GM23338 (cell line): ENCODE measurements at regions not wholly inside any gene's neighbourhood (a gene's known extent, or its start where the extent isn't known, plus 50 kb on each side); places are given as distances from the start of the nearest gene placed in this dataset.

ENCODE experiments used
- ZNF114 ChIP-seq: fragments of 250-450 bp; sonication (Bioruptor Pico); IDR thresholded peaks from 2 replicates; pipeline ENCODE4 v1.5.0; 2020; ENCODE audit warnings: mild to moderate bottlenecking, moderate library complexity
- TF ChIP-seq, protein P1 (sequence below), 2 experiments: fragments of 200-600 bp in 1 of 2; sonication (generic) in 1 of 2; conservative IDR thresholded peaks; 2 replicates each; pipeline versions ENCODE4 v1.5.1 to v1.6.1; 2016 to 2017; ENCODE audit warnings: antibody characterized with exemption in 2 of 2, low read depth in 2 of 2, mild to moderate bottlenecking in 2 of 2, moderate library complexity in 1 of 2

DNA sequence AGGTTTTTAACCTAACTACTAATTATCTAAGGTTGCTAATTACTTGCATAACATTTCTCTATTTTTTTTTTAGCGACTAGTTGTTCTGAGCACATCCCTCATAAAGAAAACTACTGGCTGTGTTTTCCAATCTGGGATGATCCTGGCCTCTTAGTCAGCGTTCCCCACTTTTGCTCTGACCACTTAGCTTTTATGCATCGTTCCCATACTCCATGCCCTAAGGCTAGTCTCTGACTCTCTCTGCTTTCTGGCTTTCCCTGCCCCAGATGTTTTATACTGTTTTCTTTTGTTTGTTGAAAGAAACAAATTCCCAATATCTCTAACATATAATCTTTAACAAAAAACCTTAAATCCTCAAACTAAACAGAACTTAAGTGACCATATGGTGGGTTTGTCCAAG lies 217.9 kb downstream of the SPATA31D1 start:
- no peak for TF ChIP-seq ZNF114 (CRISPR knock-in tag)
- TF ChIP-seq, protein P1, sequence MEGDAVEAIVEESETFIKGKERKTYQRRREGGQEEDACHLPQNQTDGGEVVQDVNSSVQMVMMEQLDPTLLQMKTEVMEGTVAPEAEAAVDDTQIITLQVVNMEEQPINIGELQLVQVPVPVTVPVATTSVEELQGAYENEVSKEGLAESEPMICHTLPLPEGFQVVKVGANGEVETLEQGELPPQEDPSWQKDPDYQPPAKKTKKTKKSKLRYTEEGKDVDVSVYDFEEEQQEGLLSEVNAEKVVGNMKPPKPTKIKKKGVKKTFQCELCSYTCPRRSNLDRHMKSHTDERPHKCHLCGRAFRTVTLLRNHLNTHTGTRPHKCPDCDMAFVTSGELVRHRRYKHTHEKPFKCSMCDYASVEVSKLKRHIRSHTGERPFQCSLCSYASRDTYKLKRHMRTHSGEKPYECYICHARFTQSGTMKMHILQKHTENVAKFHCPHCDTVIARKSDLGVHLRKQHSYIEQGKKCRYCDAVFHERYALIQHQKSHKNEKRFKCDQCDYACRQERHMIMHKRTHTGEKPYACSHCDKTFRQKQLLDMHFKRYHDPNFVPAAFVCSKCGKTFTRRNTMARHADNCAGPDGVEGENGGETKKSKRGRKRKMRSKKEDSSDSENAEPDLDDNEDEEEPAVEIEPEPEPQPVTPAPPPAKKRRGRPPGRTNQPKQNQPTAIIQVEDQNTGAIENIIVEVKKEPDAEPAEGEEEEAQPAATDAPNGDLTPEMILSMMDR (conservative IDR thresholded peaks at IDR 0.05; ENCODE audit: low read depth in 2 of 2) = no peak
